Fibroblast of upper back skin (primary cell): ENCODE measurements at regions not wholly inside any gene's neighbourhood (a gene's known extent, or its start where the extent isn't known, plus 50 kb on each side); places are given as distances from the start of the nearest gene placed in this dataset.
"Not testable (repeated sequence)": the region's sequence is repeated elsewhere in the genome, so short reads cannot be mapped to it uniquely, and the experiment has no call there.

ENCODE experiments used
- DNase-seq: peaks from one replicate; pipeline ENCODE4 v3.0.0-alpha.2; 2013

DNA sequence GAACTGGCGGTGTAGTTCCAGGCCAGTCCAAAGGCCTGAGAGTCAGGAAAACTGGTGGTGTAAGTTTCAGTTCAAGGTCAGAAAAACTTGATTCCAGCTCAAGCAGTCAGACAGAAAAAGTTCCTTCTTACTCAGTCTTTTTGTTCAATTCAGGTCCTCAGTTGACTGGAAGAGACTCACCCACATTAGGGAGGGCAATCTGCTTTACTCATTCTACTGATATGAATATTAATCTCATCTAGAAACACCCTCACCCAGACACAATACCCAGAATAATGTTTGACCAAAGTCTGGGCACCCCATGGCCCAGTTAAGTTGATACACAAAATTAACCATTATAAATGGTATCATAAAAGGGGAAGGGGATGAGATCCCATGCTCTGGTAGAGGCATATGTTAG is 50.1 kb upstream of the LTA4H start:
- no peak for DNase-seq

DNA sequence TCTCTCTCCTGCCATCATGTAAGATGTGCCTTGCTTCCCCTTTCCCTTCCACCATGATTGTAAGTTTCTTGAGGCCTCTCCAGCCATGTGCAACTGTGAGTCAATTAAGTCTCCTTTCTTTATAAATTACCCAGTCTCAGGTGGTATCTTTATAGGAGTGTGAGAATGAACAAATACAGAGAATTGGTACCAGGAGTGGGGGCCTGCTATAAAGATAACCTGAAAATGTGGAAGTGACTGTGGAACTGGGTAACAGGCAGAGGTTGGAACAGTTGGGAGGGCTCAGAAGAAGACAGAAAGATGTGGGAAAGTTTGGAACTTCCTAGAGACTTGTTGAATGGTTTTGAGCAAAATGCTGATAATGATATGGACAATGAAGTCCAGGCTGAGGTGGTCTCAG is 50.8 kb upstream of the LTA4H start:
- not testable (repeated sequence) for DNase-seq

DNA sequence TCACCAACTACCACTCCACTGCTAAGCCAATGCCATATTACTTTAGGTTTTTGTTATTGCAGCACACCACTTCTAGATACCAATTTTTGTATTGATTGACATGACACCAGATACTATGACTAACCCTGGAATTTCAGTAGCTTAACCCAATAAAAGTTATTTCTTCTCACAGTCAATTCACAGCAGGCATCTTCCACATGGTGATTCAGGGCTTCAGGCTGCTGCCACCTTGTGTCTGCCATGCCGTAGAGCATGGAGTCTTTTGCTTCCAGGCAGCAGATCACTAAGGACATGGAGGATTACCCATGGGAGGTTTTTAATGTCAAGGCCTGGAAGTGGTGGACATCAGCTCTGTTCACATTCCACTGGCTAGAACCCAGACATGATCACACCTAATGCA is 56.4 kb upstream of the LTA4H start:
- no peak for DNase-seq

- DNase-seq, result peak; percentile 19
These were observed 58.3 kb upstream of the LTA4H start for GRCh38 chr12:96093543-96094196.

DNA sequence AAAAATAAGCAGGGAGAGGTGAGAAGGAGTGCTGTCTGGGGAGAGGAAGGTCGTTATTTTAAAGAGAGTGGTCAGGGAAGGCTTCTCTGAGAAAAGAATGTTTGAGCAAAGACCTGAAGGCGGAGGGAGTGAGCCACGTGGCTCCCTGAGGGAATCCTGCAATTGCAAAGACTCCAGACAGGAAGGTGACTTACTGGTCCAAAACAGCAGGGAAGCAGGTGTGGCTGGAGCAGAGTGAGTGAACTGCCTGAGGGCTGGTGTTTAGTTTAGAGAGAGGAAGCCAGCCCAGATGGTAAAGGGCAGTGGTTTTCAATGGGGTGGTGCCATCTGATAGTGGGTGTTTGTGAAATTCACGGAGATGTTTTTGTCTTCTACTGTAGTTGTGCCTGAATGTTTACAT is 58.8 kb upstream of the LTA4H start:
- DNase-seq, result peak; percentile 34

- DNase-seq, result no peak
These were observed 63.2 kb upstream of the LTA4H start for GRCh38 chr12:96098631-96099030.

GRCh38 chr12:96099421-96099820 is 64.0 kb upstream of the LTA4H start:
- DNase-seq, result no peak

- DNase-seq, result no peak
These were observed 64.6 kb upstream of the LTA4H start for GRCh38 chr12:96099986-96100385.

- DNase-seq, result no peak
These were observed 66.4 kb upstream of the LTA4H start for GRCh38 chr12:96101806-96102205.

- DNase-seq, result no peak
These were observed 67.8 kb upstream of the LTA4H start for GRCh38 chr12:96103067-96103644.

- no peak for DNase-seq
These were observed 69.2 kb upstream of the LTA4H start for GRCh38 chr12:96104566-96104965.

GRCh38 chr12:96106137-96106536 is 70.8 kb upstream of the LTA4H start:
- DNase-seq, result no peak

DNA sequence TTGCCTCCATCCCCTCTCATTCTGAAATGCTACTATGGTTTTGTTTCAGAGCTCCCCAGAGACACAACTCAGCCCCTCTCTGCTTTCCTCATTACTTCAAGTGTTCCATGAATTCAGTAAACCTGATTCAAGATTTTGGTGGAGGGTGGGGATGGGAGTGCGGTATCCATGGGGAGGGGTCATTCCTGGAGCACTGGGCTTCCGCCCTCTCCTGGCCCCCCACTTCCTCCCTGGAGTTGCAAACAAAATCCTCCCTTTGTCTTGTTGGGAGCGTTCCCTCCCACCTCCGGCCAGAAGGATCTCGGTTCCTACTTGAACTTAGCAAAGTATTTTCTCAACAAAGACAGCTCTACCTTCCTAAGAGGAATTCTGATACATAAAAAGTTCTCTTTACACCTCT is 71.8 kb upstream of the LTA4H start:
- DNase-seq, result no peak

DNA sequence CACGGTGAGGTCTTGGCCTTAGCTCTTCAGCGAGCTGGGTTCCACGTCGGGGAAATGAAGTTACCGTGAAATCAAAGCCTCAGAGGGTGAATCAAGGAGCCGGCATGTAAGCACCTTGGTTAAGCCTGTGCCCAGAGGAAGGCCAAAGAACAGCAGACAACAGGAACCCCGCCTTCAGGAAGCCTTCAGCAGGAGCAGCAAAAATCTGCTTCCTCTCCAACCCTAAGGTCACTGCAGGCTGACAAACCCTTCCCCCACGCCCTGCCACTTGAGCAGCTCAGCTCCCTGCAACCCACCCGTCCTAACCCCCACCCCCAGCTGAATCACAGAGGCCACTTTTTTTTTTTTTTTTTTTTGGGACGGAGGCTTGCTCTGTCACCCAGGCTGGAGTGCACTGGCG is 72.9 kb upstream of the LTA4H start:
- DNase-seq, result no peak

GRCh38 chr12:96108941-96109340 is 73.6 kb upstream of the LTA4H start:
- not testable (repeated sequence) for DNase-seq

- DNase-seq, result no peak
These were observed 77.3 kb upstream of the LTA4H start for GRCh38 chr12:96112733-96113132.

DNA sequence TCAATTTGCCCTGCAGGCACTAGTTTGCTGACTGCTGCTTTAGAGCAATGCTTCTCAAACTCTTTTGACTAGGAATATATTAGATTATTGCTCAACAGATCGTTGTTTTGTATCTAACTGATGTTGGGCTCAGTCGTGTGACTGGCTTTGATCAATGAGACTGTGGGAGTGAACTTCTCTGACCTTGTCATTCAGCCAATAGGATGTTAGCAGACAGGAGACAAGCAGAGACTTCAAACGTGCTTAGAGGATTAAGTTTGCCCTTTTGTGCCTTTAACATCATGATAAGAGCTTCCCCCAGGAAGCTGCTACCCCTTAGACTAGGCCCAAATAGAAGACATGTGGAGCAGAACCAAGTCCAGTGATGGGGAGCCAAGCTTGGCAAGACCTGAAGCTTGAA is 76.7 kb upstream of the ELK3 start:
- DNase-seq, result no peak

GRCh38 chr12:96120359-96121100 is 73.6 kb upstream of the ELK3 start:
- DNase-seq, result peak; percentile 19

GRCh38 chr12:96121271-96121711 is 72.9 kb upstream of the ELK3 start:
- DNase-seq, result peak; percentile 19

DNA sequence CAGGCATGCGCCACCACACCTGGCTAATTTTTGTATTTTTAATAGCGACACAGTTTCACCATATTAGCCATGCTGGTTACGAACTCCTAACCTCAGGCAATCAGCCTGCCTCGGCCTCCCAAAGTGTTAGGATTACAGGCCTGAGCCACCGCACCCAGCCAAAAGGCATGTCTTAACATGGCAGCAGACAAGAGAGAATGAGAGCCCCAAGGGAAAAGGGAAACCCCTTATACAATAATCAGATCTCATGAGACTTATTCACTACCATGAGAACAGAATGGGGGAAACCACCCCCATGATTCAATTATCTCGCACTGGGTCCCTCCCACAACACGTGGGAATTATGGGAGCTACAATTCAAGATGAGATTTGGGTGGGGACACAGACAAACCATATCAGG is 65.9 kb upstream of the ELK3 start:
- not testable (repeated sequence) for DNase-seq

- DNase-seq, result no peak
These were observed 63.6 kb upstream of the ELK3 start for GRCh38 chr12:96130396-96131059.

GRCh38 chr12:96131230-96131788 is 62.9 kb upstream of the ELK3 start:
- DNase-seq, result no peak

DNA sequence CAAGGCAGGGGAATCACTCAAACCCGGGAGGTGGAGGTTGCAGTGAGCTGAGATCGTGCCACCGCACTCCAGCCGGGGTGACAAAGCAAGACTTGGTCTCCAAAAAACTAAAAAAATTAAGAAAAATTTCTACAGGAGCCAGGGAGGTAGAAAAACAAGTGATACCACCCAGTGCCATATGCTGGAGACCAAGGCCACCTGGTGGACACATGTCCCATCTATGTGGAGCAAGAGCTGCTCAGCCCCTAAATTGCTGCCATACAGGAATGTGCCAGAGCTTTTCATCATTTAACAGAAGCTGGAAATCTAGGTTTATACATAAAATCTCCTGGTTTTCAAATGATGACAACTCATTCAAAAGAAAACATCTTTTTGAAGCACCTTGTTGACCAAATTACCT is 61.4 kb upstream of the ELK3 start:
- no peak for DNase-seq
